ENCODE measurements at regions not wholly inside any gene's neighbourhood (a gene's known extent, or its start where the extent isn't known, plus 50 kb on each side); places are given as distances from the start of the nearest gene placed in this dataset.

- TF ChIP-seq POLR2A (IDR thresholded peaks at IDR 0.05) = no peak
- no peak for TF ChIP-seq CTCF (IDR thresholded peaks at IDR 0.05)
- TF ChIP-seq EP300 (IDR thresholded peaks at IDR 0.05) = no peak
- no peak for TF ChIP-seq POLR2AphosphoS5 (IDR thresholded peaks at IDR 0.05)
These were observed 50.3 kb upstream of the HMHB1 start for GRCh38 chr5:143761663-143762062.

Measured in sigmoid colon (tissue), 4 donors.